Type B pancreatic cell (in vitro differentiated cells): ENCODE measurements at regions not wholly inside any gene's neighbourhood (a gene's known extent, or its start where the extent isn't known, plus 50 kb on each side); places are given as distances from the start of the nearest gene placed in this dataset.
A peak's percentile ranks its signal among the peaks of the same experiment; 100 is the strongest.

Source experiments
- DNase-seq: peaks from one replicate; pipeline ENCODE4 v3.0.0; 2021; ENCODE audit warnings: mixed read lengths; ENCODE audit not compliant: unreplicated experiment; ENCODE audit errors: extremely low spot score
- H3K27ac Mint-ChIP-seq: 2 replicates; pipeline ENCODE4 v1.8.0; 2021; ENCODE audit warnings: mild to moderate bottlenecking, mixed read lengths
- H3K27me3 Mint-ChIP-seq: 2 replicates; pipeline ENCODE4 v1.8.0; 2021; ENCODE audit warnings: mixed read lengths
- H3K36me3 Mint-ChIP-seq: 2 replicates; pipeline ENCODE4 v1.8.0; 2021; ENCODE audit warnings: mixed read lengths
- H3K4me1 Mint-ChIP-seq: one replicate; pipeline ENCODE4 v1.8.0; 2021; ENCODE audit warnings: mixed read lengths; ENCODE audit not compliant: unreplicated experiment
- H3K4me3 Mint-ChIP-seq: 2 replicates; pipeline ENCODE4 v1.8.0; 2021; ENCODE audit warnings: mild to moderate bottlenecking, mixed read lengths
- H3K9me3 Mint-ChIP-seq: 2 replicates; pipeline ENCODE4 v1.8.0; 2021; ENCODE audit warnings: mixed read lengths
- CTCF ChIP-seq: fragments of 200-600 bp; sonication (generic); conservative IDR thresholded peaks from 2 replicates; pipeline ENCODE4 v1.5.0; 2021; ENCODE audit warnings: antibody characterized with exemption, mild to moderate bottlenecking

- H3K27me3 Mint-ChIP-seq = no peaks in the 10 kb centered on the region
- TF ChIP-seq CTCF = no peak
- H3K4me3 Mint-ChIP-seq = no peak overlapping the region
- no peaks in the 10 kb centered on the region for H3K4me1 Mint-ChIP-seq
- DNase-seq = no peak
- H3K9me3 Mint-ChIP-seq = no peaks in the 10 kb centered on the region
- H3K27ac Mint-ChIP-seq = no peak overlapping the region
- H3K36me3 Mint-ChIP-seq = no peaks in the 10 kb centered on the region
Measured at GRCh38 chr5:51846015-51846414, 462.8 kb downstream of the ISL1 start.

- Mint-ChIP-seq H3K27ac (no peak overlapping the region), H3K4me1 (peaks cover 4% of the 10 kb centered on the region), H3K9me3 (peaks cover 4% of the 10 kb centered on the region), H3K36me3 (no peaks in the 10 kb centered on the region), H3K4me3 (no peak overlapping the region), H3K27me3 (no peaks in the 10 kb centered on the region)
- no peak for TF ChIP-seq CTCF
- no peak for DNase-seq
Measured at GRCh38 chr5:51859624-51860023, 476.4 kb downstream of the ISL1 start.

GRCh38 chr5:51860532-51861018 is 477.3 kb downstream of the ISL1 start:
- no peak for DNase-seq
- no peaks in the 10 kb centered on the region for H3K27me3 Mint-ChIP-seq
- H3K9me3 Mint-ChIP-seq = peaks cover 4% of the 10 kb centered on the region
- H3K4me1 Mint-ChIP-seq = peaks cover 4% of the 10 kb centered on the region
- H3K27ac Mint-ChIP-seq = peak overlapping the region; percentile 81
- no peak for TF ChIP-seq CTCF
- no peak overlapping the region for H3K4me3 Mint-ChIP-seq
- no peaks in the 10 kb centered on the region for H3K36me3 Mint-ChIP-seq

- Mint-ChIP-seq H3K4me3 (no peak overlapping the region), H3K27me3 (no peaks in the 10 kb centered on the region), H3K36me3 (no peaks in the 10 kb centered on the region), H3K4me1 (no peaks in the 10 kb centered on the region), H3K9me3 (peaks cover 11% of the 10 kb centered on the region), H3K27ac (no peak overlapping the region)
- DNase-seq = no peak
- no peak for TF ChIP-seq CTCF
Measured at GRCh38 chr5:51872144-51872543, 488.9 kb downstream of the ISL1 start.

- H3K36me3 Mint-ChIP-seq = no peaks in the 10 kb centered on the region
- no peaks in the 10 kb centered on the region for H3K27me3 Mint-ChIP-seq
- peak overlapping the region; percentile 5 for H3K27ac Mint-ChIP-seq
- peaks cover 20% of the 10 kb centered on the region for H3K4me1 Mint-ChIP-seq
- no peaks in the 10 kb centered on the region for H3K9me3 Mint-ChIP-seq
- no peak overlapping the region for H3K4me3 Mint-ChIP-seq
- no peak for DNase-seq
- no peak for TF ChIP-seq CTCF
Measured at GRCh38 chr5:51881901-51882300, 498.7 kb downstream of the ISL1 start.

- H3K36me3 Mint-ChIP-seq = no peaks in the 10 kb centered on the region
- TF ChIP-seq CTCF = no peak
- no peaks in the 10 kb centered on the region for H3K27me3 Mint-ChIP-seq
- no peak for DNase-seq
- no peak overlapping the region for H3K4me3 Mint-ChIP-seq
- no peaks in the 10 kb centered on the region for H3K9me3 Mint-ChIP-seq
- H3K27ac Mint-ChIP-seq = no peak overlapping the region
- peaks cover 20% of the 10 kb centered on the region for H3K4me1 Mint-ChIP-seq
Measured at GRCh38 chr5:51882647-51883046, 499.4 kb downstream of the ISL1 start.
